Colon (tissue), 2 donors: ENCODE measurements at regions not wholly inside any gene's neighbourhood (a gene's known extent, or its start where the extent isn't known, plus 50 kb on each side); places are given as distances from the start of the nearest gene placed in this dataset.
"Not testable (repeated sequence)": the region's sequence is repeated elsewhere in the genome, so short reads cannot be mapped to it uniquely, and the experiment has no call there.

ENCODE experiments used
- FAIRE-seq: peaks from 2 replicates; lab custom pipeline; 2012; peaks lifted over from hg19 to GRCh38; lab: Jason Lieb, UNC
- donor health status: control.
- donor health status: control.

DNA sequence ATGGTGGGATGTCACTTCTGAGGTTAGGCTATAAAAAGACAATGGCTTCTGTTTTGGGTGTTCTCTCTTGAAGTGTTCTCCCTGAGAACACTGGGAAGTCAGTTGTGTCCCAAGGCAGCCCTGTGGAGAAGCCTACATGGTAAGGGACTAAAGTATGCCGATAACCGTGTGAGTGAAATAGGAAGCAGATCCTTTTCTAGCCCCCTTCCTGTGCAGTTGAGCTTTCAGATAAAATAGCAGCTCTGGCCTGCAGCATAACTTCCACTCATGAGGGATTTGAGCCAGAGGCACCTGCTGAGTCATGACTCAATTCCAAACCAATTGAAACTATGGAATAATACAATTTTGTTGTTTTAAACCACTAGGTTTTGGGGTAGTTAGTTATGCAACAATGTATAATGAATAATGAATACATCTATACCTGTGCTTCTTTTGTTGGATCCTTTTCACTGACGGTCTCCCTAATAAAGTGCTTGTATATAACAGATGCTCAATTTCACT, 241.6 kb downstream of the TFAP2B start:
- FAIRE-seq: no peak

DNA sequence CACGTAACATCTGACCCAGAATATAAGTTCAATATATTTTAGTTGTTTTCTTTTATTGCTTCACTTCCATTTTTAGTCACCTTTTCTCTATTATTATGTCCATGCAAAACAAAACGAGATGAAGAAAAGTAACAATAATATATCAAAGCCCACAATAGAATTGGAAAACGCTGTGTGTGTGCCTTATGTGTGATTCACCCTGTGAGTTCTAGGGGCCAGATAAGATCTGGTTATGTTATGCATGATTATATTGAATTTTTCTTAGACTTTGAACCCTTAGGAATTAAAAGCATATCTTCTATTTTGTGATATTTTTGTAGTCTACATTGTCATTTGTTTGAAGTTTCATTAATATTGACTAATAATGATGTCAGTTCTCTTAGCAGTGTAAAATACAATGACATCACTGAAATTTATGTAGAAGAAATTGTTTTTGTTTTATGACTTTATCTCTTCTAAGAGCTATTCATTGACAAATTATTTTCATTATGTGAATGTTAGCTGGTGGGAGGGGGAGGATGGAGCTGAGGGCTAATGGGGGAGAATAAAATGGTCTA, 243.6 kb downstream of the TFAP2B start:
- FAIRE-seq: no peak

DNA sequence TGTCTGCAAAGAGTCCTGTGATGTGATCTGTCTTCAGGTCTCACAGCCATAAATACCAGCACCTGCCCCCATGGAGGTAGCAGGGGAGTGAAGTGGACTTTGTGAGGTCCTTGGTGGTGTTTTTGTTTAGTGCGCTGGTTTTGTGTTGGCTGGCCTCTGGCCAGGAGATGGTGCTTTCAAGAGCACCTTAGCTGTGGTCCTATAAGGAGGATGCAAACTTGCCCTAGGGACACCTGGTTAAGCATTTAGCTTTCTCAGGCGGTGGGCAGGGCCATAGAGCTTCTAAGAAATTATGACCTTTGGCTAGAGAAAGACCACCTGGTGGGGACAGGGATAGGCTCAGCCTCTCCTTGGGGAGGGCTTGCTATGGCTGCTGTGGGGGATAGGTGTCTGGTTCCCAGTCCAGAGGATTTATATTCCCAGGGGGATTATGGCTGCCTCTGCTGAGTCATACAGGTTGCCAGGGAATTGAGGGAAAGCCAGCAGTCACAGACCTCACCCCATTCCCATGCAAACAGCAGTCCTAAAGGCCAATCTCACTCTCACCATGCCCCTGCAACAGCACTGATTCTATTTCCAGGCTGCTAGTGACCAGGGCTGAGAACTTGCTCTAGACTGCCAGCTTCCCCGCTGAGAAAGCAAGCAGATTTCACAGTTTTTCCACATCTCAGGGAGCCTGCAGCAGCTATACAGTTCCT, 259.3 kb downstream of the TFAP2B start:
- no peak for FAIRE-seq

DNA sequence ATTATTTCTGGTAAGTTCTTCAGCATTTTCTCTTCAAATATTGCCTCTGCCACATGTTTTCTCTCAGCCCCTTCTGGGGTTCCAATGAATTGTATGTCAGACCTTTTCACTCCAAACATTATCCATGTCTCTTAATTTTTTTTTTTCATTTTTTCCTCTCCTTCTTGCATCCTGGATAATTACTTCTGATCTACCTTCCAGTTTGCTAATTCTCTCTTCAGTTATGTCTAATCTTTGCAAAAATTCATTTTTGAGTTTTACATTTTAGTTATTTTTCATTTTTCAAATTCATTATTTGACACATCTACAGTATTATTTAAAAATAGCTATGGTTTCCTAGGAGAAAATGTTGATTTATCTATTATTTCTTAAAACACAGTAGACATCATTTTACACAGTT, 271.7 kb downstream of the TFAP2B start:
- no peak for FAIRE-seq

DNA sequence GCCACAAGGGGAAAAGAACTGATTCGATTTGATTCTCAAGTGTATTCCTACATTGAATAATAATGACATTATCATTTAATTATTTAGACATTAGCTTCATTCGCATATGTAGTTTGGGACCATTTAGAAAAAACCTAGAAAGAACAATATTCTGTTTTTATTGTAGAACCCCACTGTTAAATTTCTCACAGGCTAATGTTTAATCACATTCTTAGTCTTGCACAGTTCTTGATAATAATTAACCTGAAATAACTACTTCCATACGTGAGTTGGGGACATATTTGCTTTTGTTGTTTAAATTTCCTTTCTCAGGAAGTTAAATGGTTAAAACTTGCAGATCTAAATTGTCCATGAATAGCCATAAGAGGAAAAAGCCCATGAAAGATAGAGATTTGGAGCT, 275.2 kb downstream of the TFAP2B start:
- no peak for FAIRE-seq

DNA sequence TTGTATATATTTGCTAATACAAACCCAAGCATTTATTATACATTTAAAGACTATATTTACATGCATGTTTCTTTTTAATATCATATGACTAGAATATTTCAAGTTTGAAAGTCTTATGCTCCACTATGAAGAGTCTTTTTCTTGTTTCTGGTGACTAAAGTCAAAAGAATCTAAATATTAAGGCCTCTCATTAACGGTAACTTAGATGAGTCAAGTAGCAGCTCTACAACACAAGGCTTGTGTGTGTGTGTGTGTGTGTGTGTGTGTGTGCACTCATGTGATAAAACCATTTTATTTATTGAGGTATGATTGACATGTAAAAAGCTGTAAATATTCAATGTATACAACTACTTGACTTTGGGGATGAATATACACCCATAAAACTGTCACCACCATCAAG, 275.6 kb downstream of the TFAP2B start:
- no peak for FAIRE-seq

DNA sequence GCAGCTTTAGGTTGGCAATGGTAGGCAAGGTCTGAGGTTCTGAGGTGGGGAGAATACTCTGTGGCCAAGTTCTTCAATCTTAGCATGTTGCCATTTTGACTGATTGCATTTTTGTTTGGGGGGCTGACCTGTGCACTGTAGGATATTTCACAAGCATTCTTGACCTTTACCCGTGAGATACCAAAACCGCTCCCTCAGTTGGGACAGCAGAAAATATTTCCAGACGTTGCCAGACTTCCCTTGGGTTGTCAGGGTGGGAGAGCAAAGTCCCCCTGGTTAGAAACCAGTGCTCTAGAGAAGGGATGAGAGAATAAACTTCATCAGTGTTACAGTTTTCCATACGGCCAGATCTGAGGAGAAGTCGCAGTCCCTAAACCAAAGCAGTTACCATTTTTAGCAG, 279.6 kb downstream of the TFAP2B start:
- no peak for FAIRE-seq

DNA sequence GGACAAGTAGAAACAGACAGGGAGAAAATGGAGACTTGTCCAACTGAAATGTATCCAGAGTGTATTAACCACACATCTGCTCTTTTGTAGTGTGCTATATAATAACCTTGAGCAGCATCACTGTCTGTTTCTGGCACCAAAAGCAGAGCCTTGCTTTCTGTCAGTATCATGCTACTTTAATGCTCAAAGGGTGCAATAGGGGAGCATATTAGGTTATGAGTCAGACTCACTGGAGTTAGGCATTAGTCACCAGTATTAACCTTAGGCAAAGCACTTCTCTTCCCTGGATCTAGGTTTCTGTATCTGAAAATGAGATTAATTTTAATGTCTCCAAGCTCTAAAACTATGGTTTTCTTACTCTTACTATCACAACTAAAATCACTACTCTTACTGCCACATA, 280.1 kb downstream of the TFAP2B start:
- FAIRE-seq: no peak

DNA sequence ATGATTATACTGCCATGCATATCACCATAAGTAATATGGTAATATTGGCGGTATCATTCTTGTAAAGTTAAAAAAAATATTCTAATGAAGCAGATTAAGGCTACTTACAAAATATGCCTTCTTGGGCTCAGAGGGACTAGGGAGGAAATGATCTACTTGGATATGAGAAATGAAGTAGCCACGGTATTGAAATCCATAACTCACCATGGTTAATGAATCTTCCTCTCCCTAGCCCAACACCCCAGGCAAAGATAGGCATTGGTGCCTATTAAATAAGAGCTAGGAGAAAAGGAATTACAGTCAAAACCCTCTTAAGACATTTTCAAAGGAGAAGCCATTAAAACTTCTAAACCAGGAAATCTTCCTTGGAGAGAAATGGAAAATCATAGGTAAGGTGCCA, 280.5 kb downstream of the TFAP2B start:
- no peak for FAIRE-seq

DNA sequence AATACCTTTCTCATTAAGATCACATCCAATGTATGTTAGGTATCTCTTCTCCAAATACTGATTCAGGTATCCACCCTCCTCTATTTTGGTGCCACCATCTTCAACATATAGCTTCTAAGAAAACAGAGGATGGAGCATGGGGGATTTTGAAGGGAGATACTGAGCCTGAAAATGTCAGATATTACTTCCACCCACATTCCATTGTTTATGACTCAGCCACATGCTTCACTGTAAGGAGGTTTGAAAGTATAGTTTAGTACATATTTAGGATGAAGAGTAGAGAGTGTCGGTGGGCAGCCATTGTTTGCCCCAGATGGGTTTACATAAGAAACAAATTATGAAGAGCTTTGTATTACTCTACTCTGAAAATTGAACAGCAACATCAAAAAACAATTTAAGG, 286.7 kb downstream of the TFAP2B start:
- no peak for FAIRE-seq

DNA sequence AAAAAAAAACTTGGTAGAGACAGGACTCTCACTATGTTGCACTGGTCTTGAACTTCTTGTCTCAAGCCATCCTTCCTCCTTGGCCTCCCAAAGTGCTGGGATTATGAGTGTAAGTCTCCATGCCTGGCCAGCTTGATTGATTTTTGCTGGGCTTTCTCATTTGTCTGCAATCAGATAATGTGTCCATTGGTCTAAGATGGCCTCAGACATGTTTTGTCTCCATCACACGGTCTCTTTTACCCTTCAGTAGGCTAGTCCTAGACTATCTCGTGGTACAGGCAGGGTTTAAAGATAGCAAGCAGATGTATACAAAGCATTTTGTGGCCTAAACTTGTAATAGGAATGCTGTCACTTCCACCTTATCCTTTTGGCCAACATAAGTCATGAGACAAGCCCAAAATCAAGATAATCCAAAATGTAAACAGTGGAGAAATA, 289.1 kb downstream of the TFAP2B start:
- FAIRE-seq: no peak

DNA sequence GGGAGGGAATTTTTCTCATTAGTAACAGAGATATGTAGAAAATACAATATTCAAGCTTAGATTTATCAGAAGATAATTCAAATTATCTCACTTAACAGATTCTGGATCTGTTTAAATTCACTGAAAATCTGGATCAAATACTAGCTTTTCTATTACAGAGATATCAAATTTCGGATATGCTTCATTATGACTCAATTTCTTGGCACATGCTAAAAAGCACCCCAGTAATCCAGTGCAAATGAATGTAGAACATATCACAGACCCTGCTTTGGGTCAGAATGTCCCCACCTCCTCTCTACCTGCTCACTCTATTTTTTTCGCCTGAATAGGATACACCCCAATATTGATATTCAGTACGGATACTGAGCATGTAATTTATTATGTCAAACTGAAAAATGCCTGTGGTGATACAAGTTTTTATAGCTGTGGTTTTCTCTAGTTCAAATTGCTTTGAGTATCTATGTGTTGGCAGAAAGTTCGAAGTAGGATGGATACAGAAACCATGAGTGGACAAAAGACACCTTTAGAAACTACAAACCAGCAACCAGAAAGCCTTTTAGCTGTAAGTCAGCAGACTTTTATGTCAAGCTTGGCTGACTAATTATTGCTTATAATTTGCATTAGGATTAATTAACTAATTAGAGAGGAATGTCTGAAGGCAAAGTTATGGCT, 290.0 kb downstream of the TFAP2B start:
- FAIRE-seq: no peak

DNA sequence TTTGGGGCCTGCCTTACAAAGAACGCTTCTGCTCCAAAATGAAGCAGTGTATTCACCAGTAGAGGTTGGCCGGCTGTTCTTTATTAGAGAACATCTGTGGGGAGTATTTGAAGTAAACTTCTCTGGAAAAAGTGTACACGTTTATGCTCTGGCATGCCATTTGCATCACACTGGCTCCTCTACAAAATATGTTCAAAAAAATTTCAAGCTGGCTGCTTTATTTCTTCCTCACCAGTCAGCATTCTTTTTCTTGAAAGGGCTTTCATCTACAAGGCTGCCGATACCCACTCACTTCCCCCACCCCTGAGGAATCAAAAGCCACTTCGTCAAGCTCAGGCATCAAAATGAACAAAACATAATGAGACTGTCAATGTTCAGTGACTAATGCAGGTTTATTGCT, 294.1 kb downstream of the TFAP2B start:
- FAIRE-seq: no peak

DNA sequence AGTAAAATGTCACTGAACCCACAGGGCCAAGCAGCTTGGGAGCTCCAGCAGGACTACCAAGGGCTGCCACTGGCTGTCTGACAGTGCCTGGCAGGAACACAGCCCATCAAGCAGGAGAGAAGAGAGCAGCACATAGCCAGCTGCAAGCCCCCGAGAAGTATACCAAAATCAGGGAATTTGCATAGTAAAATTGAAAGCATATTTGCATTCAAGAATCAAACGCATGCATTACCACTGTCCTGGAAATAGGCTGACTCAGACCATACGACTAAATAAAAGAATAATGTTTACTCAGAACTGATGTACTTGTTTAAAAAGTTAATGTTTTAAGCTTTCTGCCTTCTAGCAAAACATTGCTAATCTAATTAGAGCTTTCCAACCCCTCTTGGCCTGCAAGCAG, 298.1 kb downstream of the TFAP2B start:
- FAIRE-seq: no peak

DNA sequence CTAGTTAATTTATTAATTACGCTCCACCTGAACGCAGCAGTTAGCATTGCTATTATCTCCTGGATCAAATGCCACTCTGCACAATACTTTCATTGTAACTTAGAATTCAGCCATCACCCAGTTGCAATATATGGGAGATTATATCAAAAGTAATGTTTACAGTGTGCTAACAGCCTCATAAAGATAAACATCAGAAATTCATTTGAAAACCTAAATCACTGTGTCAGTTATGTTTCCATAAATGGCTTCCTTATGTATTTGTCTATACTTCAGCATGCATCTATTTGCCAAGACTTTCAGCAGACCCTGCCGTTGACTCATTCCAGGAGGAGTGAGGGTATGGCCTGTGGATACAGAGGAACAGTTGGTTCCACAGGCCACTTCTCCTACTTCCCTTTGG, 300.1 kb downstream of the TFAP2B start:
- FAIRE-seq: no peak

DNA sequence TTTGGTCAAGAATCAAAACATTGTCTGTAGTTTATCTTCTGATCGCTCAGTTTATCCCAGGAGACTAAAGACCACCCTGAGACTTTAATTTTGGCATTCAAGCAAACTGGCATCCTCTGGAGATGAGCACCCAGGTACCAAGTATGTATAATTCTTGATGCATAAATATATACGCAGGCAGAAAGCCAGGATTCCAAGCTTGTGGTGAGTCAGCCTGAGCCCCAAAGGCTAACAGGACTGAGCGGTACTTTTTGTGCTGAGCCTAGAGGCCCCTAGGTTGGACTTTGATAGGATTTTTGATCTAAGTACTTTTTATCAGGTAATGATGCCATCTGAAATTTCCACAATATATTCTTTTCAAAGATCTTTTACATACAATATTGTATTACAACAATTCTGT, 301.3 kb downstream of the TFAP2B start:
- FAIRE-seq: no peak

DNA sequence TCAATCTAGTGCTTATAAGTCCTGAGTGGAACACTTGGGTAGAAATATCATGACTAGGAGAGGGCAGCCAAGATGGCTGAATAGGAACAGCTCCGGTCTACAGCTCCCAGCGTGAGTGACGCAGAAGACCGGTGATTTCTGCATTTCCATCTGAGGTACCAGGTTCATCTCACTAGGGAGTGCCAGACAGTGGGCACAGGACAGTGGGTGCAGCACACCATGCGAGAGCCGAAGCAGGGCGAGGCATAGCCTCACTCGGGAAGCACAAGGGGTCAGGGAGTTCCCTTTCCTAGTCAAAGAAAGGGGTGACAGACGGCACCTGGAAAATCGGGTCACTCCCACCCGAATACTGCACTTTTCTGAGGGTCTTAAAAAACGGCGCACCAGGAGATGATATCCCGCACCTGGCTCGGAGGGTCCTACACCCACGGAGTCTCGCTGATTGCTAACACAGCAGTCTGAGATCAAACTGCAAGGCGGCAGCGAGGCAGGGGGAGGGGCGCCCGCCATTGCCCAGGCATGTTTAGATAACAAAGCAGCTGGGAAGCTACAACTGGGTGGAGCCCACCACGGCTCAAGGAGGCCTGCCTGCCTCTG, 302.8 kb downstream of the TFAP2B start:
- not testable (repeated sequence) for FAIRE-seq

DNA sequence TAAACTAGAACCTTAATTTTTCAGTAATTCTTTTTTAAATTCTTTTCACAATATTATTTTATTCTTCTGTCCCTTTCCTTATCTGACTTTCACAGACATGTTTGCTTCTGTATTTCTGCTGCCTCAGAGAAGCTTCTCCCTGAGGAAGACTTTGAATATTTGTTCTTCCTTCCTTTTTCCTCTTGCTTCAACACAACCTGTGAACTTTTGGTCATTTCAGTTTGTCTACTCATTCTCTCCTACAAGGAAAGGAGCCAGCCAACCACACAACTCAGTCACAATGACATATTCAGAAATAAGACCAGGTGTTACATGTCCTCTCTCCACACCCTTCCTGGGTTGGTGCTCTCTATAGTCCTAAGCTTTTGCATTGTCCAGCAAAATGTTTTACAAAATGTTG, 310.4 kb downstream of the TFAP2B start:
- FAIRE-seq: no peak

DNA sequence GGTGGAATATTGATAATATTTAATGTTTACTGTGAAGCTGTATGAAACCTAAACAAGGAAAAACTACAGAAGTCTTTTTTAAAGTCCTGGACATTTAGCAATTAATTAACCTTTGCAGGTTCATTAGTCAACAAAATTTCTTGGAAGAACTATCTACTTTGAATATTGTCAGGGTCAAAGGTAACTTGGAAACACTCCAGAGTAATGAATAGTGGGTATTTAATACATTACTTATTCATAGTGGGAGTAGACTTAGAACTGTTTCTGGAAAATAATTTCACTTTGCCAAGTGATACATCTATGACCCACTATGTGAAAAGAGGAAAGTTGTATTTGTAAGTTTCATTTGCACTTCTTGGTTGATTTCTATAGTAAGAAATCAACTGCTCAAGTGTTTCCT, 319.1 kb downstream of the TFAP2B start:
- no peak for FAIRE-seq

DNA sequence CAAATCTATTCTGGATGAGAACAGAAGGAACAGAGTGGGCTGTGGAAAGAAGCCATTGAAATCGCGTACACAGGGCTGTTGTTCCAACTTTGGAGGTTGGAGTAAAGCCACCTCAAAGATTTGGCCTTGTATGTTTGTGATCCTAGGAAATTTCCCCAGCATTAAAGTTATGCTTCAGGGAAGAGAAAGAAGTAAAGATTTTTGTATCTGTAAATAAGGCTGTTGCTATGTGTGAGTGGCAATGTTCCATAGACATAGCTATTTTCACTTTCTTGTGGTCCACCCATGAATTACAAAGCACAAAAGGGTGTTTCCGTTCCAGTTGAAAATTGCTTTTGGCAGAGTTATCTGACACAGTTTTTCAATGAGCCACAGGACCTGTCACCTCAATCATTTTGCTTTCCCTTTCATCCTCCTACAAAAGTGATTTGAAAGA, 321.3 kb downstream of the TFAP2B start:
- no peak for FAIRE-seq

DNA sequence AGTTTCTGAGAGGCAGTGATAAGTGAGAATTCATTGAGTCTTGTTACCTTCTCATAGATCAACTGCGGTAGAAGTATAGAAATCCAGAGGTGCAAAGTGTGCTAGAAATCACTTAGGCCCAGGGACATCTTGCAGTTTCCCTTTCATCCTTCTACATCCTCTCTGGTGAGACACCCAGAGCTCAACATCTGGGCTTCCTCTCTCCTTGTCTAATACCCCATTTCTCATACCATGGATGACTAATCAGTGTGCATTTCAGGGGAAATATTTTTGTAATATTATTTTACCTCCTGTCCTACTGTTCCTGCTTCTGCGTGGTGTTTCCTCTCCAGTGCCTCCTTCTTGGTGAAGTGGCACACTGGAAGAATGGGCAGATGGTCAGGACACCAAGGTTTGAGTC, 322.4 kb downstream of the TFAP2B start:
- FAIRE-seq: no peak

DNA sequence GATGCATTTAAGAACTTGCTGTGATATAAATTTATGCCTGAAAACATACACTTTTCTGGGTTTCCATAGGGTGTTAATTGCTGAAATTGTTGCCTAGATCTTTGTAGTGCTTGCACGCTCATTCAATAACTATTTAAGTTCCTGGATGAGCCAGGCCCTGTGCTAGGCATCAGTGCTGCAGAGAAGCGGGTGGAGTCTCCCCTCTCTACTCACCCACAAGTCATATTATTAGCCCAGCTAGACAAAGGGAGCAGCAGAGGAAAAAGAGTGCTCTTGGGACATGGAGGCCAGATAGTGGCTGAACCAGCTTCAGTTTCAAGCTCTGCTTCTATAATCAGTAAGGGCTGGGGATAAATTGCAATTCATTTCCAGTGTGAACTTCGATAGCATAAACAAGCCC, 329.1 kb downstream of the TFAP2B start:
- FAIRE-seq: no peak

DNA sequence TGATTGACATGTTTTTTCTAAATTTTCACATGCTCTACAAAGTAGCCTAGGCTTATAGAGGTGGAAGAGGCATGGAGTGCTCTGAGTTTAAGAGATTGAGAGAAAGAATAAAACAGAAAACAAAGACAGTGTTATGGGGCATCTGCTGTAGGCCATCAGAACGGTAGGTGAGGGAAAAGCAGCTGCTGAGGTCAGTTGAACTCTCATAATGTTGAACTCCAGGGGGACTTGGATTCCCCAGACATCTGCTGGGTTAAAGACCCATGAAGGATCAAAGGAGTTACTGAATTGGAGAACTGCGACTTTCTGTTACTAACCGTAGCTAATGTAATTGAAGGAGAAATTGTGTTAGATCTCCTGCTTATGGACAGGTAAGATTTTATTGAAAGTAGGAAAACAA, 333.9 kb downstream of the TFAP2B start:
- FAIRE-seq: no peak
